Naive thymus-derived CD8-positive, alpha-beta T cell (primary cell): ENCODE measurements at regions not wholly inside any gene's neighbourhood (a gene's known extent, or its start where the extent isn't known, plus 50 kb on each side); places are given as distances from the start of the nearest gene placed in this dataset.
"Not testable (repeated sequence)": the region's sequence is repeated elsewhere in the genome, so short reads cannot be mapped to it uniquely, and the experiment has no call there.

ENCODE experiments used
- ATAC-seq, 2 donors: fragments of 150-1000 bp; cut with Tn5 transposase in 1 of 2; sonication (Bioruptor Pico), chemical (Tn5 transposase) in 1 of 2; 1 replicate in 1 of 2; 2 replicates in 1 of 2; pipeline ENCODE4 v1.10.0; 2021; ENCODE audit warnings: mild to moderate bottlenecking in 2 of 2, moderate library complexity in 2 of 2
- POLR2A ChIA-PET: fragments of 350-600 bp; sonication (Branson Sonifier 250); formaldehyde crosslinking; loops from one replicate; lab custom pipeline; 2021; ENCODE audit warnings: antibody characterized with exemption; lab: Charles Lee
- DNase-seq, 10 donors: peaks; one replicate each; pipeline versions ENCODE4 v3.0.0 to v3.0.0-alpha.2; 2020 to 2022
- H3K27ac Mint-ChIP-seq, 10 donors: one replicate each; pipeline ENCODE4 v1.8.0; 2020 to 2022; ENCODE audit warnings: mild to moderate bottlenecking in 10 of 10, mixed read lengths in 10 of 10, moderate library complexity in 4 of 10, inconsistent platforms in 1 of 10
- H3K27me3 Mint-ChIP-seq, 5 donors: one replicate each; pipeline ENCODE4 v1.8.0; 2021 to 2022; ENCODE audit warnings: mixed read lengths in 5 of 5
- H3K36me3 Mint-ChIP-seq, 3 donors: one replicate each; pipeline ENCODE4 v1.8.0; 2020 to 2022; ENCODE audit warnings: mixed read lengths in 3 of 3, mild to moderate bottlenecking in 2 of 3, inconsistent platforms in 1 of 3
- H3K4me1 Mint-ChIP-seq, 4 donors: one replicate each; pipeline ENCODE4 v1.8.0; 2021 to 2022; ENCODE audit warnings: mixed read lengths in 4 of 4
- H3K4me3 Mint-ChIP-seq, 10 donors: one replicate each; pipeline ENCODE4 v1.8.0; 2020 to 2022; ENCODE audit warnings: mild to moderate bottlenecking in 10 of 10, mixed read lengths in 10 of 10, moderate library complexity in 6 of 10, inconsistent platforms in 1 of 10
- H3K9me3 Mint-ChIP-seq, 9 donors: one replicate each; pipeline ENCODE4 v1.8.0; 2020 to 2022; ENCODE audit warnings: mixed read lengths in 9 of 9, mild to moderate bottlenecking in 3 of 9, inconsistent platforms in 1 of 9, moderate library complexity in 1 of 9

DNA sequence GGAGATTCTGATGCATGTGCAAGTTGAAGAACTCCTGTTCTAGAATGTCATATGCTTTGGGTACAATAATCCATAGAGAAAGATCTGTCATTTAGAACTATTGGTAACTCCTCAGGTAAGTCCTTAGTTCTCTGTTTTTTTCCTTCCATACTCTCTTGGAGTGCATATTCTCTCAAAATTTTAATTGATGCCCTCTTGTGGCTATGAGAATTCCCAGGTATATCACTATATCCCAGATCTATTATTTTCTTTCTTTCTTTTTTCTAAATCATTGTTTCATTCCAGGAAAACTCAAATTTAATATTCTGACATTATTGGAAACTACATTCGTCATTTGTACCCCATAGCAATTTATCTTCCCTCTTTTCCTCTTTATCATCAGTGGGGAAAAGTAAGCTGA lies 485.4 kb downstream of the KLF5 start:
- ATAC-seq (no peak), DNase-seq (no peak)
- Mint-ChIP-seq H3K9me3 (no peaks in the 10 kb centered on the region), H3K4me3 (no peak overlapping the region), H3K27me3 (peaks cover 0 to 2% (median 0%) of the 10 kb centered on the region in 5 donors), H3K4me1 (no peaks in the 10 kb centered on the region), H3K36me3 (no peaks in the 10 kb centered on the region), H3K27ac (no peak overlapping the region)
- POLR2A ChIA-PET = no interaction called here

DNA sequence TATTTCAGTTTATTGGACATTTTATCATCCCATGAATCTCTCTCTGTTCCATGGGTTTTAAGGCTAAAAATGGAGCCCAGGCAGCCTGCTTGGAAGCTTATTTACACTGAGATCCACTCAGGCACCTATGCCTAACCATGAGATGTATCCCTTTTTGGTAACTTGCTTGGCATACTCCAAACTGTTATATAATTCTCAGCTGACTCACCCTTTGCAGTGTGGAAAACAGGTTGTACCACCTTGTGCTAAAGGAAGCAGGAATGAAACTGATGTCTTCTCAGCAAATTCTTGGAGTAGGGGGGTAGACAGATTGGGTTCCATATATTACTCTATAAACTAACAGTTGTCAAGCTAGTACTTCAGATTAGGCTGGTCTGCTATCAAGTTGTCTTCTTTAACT lies 483.6 kb downstream of the KLF5 start:
- Mint-ChIP-seq H3K36me3 (no peaks in the 10 kb centered on the region), H3K4me1 (no peaks in the 10 kb centered on the region)

DNA sequence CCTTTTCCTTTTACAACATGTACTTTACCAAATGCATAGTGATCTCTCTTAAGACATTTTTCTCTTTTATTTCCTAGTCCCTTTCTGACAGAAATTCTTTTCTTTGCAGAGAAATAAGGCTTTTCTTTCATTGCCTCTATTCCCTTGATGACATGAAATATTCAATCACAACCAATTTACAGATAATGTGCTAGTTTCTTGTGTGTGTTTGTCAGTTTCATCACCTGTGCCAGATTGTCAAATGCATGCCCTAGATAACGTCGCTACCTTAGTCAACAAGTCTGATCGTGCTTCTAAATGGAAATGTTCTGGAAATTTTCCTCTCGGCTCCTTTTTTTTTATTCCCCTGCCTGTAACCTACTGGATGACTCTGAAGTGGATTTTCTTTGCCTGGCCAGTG lies 478.1 kb downstream of the KLF5 start:
- Mint-ChIP-seq H3K4me3 (no peak overlapping the region), H3K27ac (peak overlapping the region in 1 of 10 donors; percentile 77), H3K4me1 (no peaks in the 10 kb centered on the region), H3K27me3 (no peaks in the 10 kb centered on the region), H3K9me3 (peaks cover 0 to 4% (median 0%) of the 10 kb centered on the region in 9 donors), H3K36me3 (no peaks in the 10 kb centered on the region)
- DNase-seq (no peak), ATAC-seq (no peak)
- POLR2A ChIA-PET = no interaction called here

More for the DNA sequence above, 483.6 kb downstream of the KLF5 start:
- Mint-ChIP-seq H3K9me3 (no peaks in the 10 kb centered on the region), H3K27me3 (peaks cover 0 to 2% (median 0%) of the 10 kb centered on the region in 5 donors), H3K4me3 (no peak overlapping the region), H3K27ac (no peak overlapping the region)
- ATAC-seq = no peak
- no peak for DNase-seq
- POLR2A ChIA-PET = no interaction called here

DNA sequence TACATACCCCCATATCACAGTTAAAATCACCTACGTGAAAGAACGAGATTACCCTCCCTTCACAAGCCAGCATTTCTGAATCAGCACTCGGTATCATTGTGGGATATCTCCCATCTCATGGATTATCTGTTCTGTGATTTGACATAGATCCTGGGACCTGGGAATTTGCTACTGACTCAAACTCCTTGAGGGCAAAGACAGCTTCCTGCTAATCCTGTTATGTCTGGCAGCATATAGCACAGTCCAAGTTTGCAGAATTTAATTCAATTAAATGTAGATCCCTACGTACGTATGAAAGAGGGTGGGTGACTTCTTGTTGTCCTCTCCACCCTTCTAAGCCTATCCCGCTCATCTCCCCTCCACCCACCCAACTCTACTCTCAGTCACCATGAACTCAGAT lies 476.5 kb downstream of the KLF5 start:
- Mint-ChIP-seq H3K4me1 (no peaks in the 10 kb centered on the region), H3K27me3 (no peaks in the 10 kb centered on the region), H3K27ac (no peak overlapping the region), H3K9me3 (peaks cover 0 to 4% (median 0%) of the 10 kb centered on the region in 9 donors), H3K4me3 (no peak overlapping the region), H3K36me3 (no peaks in the 10 kb centered on the region)
- ATAC-seq = no peak
- POLR2A ChIA-PET = no interaction called here
- no peak for DNase-seq

DNA sequence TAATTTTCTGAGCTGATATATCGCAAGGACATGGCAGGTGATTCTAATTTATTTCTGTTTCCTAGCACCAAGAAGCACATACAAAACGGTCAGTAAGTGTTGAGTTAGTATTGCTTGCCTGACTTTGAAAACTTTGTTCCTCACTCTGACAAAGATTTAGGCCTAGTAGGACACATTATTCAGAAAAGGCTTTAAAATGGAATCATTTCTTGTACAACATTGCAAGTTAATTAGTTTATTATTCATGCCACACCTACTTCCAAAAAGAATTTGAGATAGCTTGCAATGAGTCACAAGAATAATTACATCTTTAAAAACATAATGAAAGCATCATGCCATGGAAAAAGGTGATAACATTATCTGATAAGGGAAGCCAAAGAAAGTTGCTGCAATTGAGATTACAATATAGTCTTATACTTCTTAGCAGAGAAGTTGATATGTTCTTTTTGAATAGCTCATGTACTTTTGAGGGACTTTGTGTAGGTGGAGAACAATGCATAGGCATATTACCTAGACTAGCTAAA lies 474.2 kb downstream of the KLF5 start:
- Mint-ChIP-seq H3K4me1 (no peaks in the 10 kb centered on the region), H3K4me3 (no peak overlapping the region), H3K9me3 (peaks cover 0 to 4% (median 0%) of the 10 kb centered on the region in 9 donors), H3K27me3 (no peaks in the 10 kb centered on the region), H3K27ac (peak overlapping the region in 1 of 10 donors; percentile 21), H3K36me3 (no peaks in the 10 kb centered on the region)
- ATAC-seq (no peak), DNase-seq (no peak)
- POLR2A ChIA-PET = interaction anchor here (0.9 kb wide), 1 partner anchor 12 kb away, joined by 4 read pairs; no protein-coding TSS in a partner anchor

DNA sequence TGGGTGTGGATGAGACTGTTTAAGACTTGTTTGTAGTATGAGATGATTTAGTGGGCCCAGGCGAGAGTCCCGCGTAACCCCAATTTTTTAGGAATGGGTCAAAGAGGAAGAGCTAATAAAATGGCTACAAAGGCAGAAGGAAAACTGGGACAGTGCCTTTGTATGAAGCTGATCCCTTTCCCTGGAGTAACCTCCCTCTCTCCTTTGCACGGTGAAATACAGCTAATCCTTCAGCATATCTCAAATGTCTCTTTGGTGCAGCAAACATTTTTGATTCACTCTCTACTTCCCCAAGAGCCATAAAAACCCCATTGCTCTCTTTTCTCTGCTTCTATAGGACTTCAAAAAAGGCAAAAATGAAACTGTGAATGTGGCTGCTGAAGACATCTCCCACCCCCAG lies 473.8 kb downstream of the KLF5 start:
- Mint-ChIP-seq H3K4me3 (no peak overlapping the region), H3K9me3 (peaks cover 0 to 4% (median 0%) of the 10 kb centered on the region in 9 donors), H3K4me1 (no peaks in the 10 kb centered on the region), H3K27me3 (no peaks in the 10 kb centered on the region), H3K27ac (peak overlapping the region in 1 of 10 donors; percentile 21), H3K36me3 (no peaks in the 10 kb centered on the region)
- DNase-seq = no peak
- ATAC-seq = no peak
- POLR2A ChIA-PET = interaction anchor here (0.9 kb wide), 1 partner anchor 11 kb away, joined by 4 read pairs; no protein-coding TSS in a partner anchor

DNA sequence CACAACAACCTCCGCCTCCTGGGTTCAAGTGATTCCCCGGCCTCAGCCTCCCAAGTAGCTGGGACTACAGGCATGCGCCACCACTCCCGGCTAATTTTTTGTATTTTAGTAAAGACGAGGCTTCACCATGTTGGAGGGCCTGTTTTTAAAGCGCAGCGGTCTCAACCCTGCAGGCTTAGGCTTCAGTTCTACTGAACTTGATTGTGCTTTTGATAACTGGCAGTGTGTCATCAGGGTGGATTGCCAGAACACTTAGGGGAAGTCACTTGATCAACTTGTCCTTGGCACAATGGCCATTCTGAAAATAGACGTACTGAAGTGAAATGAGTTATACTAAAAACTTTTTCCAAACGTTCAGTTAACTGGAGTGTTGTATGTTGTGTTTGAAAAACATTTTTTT lies 472.2 kb downstream of the KLF5 start:
- POLR2A ChIA-PET = no interaction called here
- no peaks in the 10 kb centered on the region for H3K27me3 Mint-ChIP-seq
- DNase-seq (no peak), ATAC-seq (no peak)
- H3K4me1 Mint-ChIP-seq = no peaks in the 10 kb centered on the region
- H3K27ac Mint-ChIP-seq = no peak overlapping the region
- H3K36me3 Mint-ChIP-seq = no peaks in the 10 kb centered on the region
- H3K4me3 Mint-ChIP-seq = no peak overlapping the region
- peaks cover 0 to 4% (median 0%) of the 10 kb centered on the region in 9 donors for H3K9me3 Mint-ChIP-seq

DNA sequence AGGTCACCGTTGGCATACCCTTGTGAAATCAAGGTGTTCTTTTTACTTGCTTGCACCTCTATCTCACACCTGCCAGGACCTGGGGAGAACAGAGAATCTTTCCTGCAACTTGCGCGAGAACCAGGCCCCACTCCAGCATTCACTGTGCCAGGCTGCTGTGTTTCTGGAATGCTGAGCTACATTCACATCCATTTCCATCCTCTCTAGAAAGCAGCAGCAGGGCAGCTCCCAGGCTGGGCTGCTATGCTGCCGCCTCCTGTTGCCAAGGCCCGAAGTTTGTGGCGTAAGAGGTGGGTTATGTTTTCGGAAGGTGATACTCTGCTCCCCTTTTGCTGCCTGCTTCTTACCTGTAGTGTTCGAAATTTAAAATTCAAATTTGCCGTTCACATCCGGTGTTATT lies 464.1 kb downstream of the KLF5 start:
- POLR2A ChIA-PET = no interaction called here
- no peak for ATAC-seq
- peaks cover 10 to 22% (median 19%) of the 10 kb centered on the region in 4 donors for H3K4me1 Mint-ChIP-seq
- no peaks in the 10 kb centered on the region for H3K27me3 Mint-ChIP-seq
- H3K36me3 Mint-ChIP-seq = no peaks in the 10 kb centered on the region
- no peak overlapping the region for H3K4me3 Mint-ChIP-seq
- DNase-seq = no peak
- no peaks in the 10 kb centered on the region for H3K9me3 Mint-ChIP-seq
- H3K27ac Mint-ChIP-seq = peak overlapping the region in 9 of 10 donors; percentile 6 to 91 (median 28)

DNA sequence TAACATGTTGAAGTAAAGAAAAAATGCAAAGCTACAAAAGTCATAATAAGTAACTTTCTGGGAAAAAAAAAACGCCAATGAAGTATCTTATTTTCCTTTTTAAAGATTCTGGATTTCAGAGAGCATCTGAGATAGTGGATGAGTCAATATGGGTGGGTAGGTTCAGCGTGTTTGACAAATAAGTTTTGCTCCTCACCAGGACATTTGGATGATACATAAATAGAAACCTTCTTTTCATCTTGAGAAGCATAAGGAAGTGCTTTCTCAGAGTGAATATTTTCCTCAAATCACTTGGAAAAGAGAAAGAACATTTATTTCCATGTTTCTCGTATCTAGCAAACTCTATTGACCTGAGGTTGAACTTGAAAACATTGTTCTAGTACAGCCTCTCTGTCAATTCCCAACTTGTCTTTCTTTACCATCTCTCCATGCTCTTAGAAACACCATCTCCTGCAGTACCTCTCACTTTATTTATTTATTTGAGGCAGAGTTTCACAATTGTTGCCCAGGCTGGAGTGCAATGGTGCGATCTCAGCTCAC lies 463.2 kb downstream of the KLF5 start:
- H3K4me1 Mint-ChIP-seq = peaks cover 10 to 22% (median 19%) of the 10 kb centered on the region in 4 donors
- peak overlapping the region in 9 of 10 donors; percentile 90 to 97 (median 96) for H3K27ac Mint-ChIP-seq

DNA sequence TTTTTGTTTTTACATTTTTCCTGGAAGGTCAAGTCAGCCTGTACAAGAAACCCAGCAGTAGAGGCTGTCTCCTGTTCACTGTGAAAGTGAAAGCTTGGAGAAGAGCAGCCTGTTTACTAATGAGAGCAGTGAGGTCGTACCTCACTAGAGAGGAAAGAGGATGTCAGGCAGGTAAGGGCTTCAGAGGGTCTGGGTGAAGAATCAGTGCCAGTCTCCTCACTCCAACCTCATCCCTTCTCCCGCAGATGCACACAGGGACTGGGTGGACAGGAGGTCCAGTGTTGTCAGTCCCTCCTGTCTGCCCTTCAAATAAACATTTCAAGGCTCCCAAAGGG lies 462.5 kb downstream of the KLF5 start:
- DNase-seq = peak in 6 of 10 donors; percentile 8 to 57 (median 40)
- Mint-ChIP-seq H3K27me3 (no peaks in the 10 kb centered on the region), H3K36me3 (no peaks in the 10 kb centered on the region), H3K4me3 (peak overlapping the region; percentile 75 to 92 (median 86)), H3K27ac (peak overlapping the region; percentile 89 to 97 (median 96)), H3K9me3 (no peaks in the 10 kb centered on the region), H3K4me1 (peaks cover 10 to 22% (median 19%) of the 10 kb centered on the region in 4 donors)
- ATAC-seq = peak; percentile 91
- POLR2A ChIA-PET = interaction anchor here (1.3 to 1.6 kb wide), 2 partner anchors 12 to 105 kb away, joined by 4 to 7 read pairs; no protein-coding TSS in a partner anchor

More for the DNA sequence above, 463.2 kb downstream of the KLF5 start:
- no peaks in the 10 kb centered on the region for H3K36me3 Mint-ChIP-seq
- DNase-seq = no peak
- H3K27me3 Mint-ChIP-seq = no peaks in the 10 kb centered on the region
- no peak overlapping the region for H3K4me3 Mint-ChIP-seq
- H3K9me3 Mint-ChIP-seq = no peaks in the 10 kb centered on the region
- no peak for ATAC-seq
- POLR2A ChIA-PET = interaction anchor here (1.3 kb wide), 1 partner anchor 11 kb away, joined by 4 read pairs; no protein-coding TSS in a partner anchor

DNA sequence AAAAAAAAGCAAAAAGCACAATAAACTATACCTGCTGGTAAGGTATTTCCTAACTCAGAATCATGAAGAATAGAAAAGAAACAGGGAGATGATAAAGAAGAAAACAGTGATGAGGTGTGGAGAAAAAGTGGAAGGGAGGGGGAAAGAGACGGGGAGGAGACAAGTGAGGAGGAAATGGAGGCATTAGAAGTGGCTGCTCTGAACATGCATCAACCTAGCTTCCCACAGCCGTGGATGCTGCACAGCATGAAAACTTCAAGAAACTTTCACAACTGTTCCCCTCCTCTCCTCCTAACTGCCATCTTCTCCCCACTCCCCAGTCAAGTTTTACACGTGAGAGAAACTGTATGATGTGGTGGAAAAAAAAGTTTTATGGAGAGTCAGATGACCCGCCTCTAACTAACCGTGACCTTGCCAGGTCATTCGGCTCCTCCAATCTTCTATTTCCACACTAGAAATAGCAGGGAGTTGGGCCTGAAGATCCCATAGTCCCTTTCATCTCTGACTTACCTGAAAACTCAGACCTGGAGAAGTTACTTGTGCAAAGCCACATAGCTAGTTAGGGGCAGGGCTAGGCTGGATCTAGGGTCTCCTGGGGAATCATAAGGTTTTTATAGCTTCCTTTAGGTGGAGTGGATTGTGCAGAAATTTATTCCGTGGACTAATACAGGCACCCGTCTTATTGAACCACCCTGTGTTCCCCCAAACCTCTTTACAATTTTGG lies 461.9 kb downstream of the KLF5 start:
- Mint-ChIP-seq H3K27ac (peak overlapping the region; percentile 89 to 97 (median 96)), H3K9me3 (no peaks in the 10 kb centered on the region)
- DNase-seq = peak in 3 of 10 donors; percentile 26 to 38 (median 33)

DNA sequence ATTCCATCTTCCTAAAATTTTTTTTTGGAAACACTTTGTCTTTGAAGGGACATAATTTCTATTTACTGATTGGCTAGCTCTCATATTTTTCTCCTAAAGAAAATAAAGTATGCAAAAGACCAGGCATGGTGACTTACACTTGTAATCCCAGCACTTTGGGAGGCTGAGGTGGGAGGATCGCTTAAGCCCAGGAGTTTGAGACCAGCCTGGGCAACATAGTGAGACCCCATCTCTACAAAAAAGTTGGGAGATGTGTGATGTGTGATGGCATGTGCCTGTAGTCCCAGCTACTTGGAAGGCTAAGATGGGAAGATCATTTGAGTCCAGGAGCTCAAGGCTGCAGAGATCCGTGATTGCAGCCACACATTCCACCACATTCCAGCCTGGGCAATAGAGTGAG lies 461.3 kb downstream of the KLF5 start:
- POLR2A ChIA-PET = interaction anchor here (1.6 kb wide), 1 partner anchor 106 kb away, joined by 7 read pairs; no protein-coding TSS in a partner anchor

More for the DNA sequence above, 461.9 kb downstream of the KLF5 start:
- Mint-ChIP-seq H3K4me3 (peak overlapping the region; percentile 75 to 92 (median 86)), H3K36me3 (no peaks in the 10 kb centered on the region), H3K27me3 (no peaks in the 10 kb centered on the region), H3K4me1 (peaks cover 10 to 22% (median 19%) of the 10 kb centered on the region in 4 donors)
- POLR2A ChIA-PET = interaction anchor here (1.3 to 1.6 kb wide), 2 partner anchors 12 to 105 kb away, joined by 4 to 7 read pairs; no protein-coding TSS in a partner anchor
- peak; percentile 74 to 79 for ATAC-seq

More for the DNA sequence above, 461.3 kb downstream of the KLF5 start:
- Mint-ChIP-seq H3K4me3 (peak overlapping the region; percentile 75 to 92 (median 86)), H3K27ac (peak overlapping the region; percentile 89 to 97 (median 96)), H3K4me1 (peaks cover 10 to 22% (median 19%) of the 10 kb centered on the region in 4 donors)
- H3K27me3 Mint-ChIP-seq, ATAC-seq, H3K36me3 Mint-ChIP-seq, DNase-seq, H3K9me3 Mint-ChIP-seq: not testable (repeated sequence)
